Ureter (tissue), 1 donor: ENCODE measurements at regions not wholly inside any gene's neighbourhood (a gene's known extent, or its start where the extent isn't known, plus 50 kb on each side); places are given as distances from the start of the nearest gene placed in this dataset.
"Not testable (repeated sequence)": the region's sequence is repeated elsewhere in the genome, so short reads cannot be mapped to it uniquely, and the experiment has no call there.

ENCODE experiments used
- DNase-seq: peaks from one replicate; pipeline ENCODE4 v3.0.0-alpha.2; 2020; ENCODE audit warnings: low spot score
- donor health status: DM: yes; HTN: yes; CAD: no.

GRCh38 chr19:20388706-20389225, 176.8 kb downstream of the ZNF737 start:
- DNase-seq, result no peak

GRCh38 chr19:20385061-20385460, 180.5 kb downstream of the ZNF737 start:
- DNase-seq, result no peak

GRCh38 chr19:20371911-20372310, 193.7 kb downstream of the ZNF737 start:
- no peak for DNase-seq

GRCh38 chr19:20371304-20371703, 194.3 kb downstream of the ZNF737 start:
- DNase-seq, result not testable (repeated sequence)

GRCh38 chr19:20367811-20368294, 197.7 kb downstream of the ZNF737 start:
- no peak for DNase-seq

- no peak for DNase-seq
Observed at GRCh38 chr19:20365146-20365545, 198.1 kb downstream of the ZNF486 start.

- no peak for DNase-seq
Observed at GRCh38 chr19:20359933-20360720, 193.1 kb downstream of the ZNF486 start.

GRCh38 chr19:20358841-20359465, 191.9 kb downstream of the ZNF486 start:
- not testable (repeated sequence) for DNase-seq

GRCh38 chr19:20357921-20358320, 190.9 kb downstream of the ZNF486 start:
- DNase-seq, result no peak

GRCh38 chr19:20351244-20351643, 184.2 kb downstream of the ZNF486 start:
- DNase-seq, result no peak

GRCh38 chr19:20349206-20349605, 182.2 kb downstream of the ZNF486 start:
- DNase-seq, result no peak

GRCh38 chr19:20339444-20339843, 172.4 kb downstream of the ZNF486 start:
- DNase-seq, result no peak

- no peak for DNase-seq
Observed at GRCh38 chr19:20334760-20335159, 167.7 kb downstream of the ZNF486 start.

GRCh38 chr19:20333508-20333907, 166.5 kb downstream of the ZNF486 start:
- DNase-seq, result no peak

GRCh38 chr19:20325151-20325550, 158.1 kb downstream of the ZNF486 start:
- no peak for DNase-seq

GRCh38 chr19:20321139-20321763, 154.2 kb downstream of the ZNF486 start:
- DNase-seq, result no peak

- no peak for DNase-seq
Observed at GRCh38 chr19:20320191-20320590, 153.2 kb downstream of the ZNF486 start.

GRCh38 chr19:20318616-20319015, 151.6 kb downstream of the ZNF486 start:
- DNase-seq, result no peak

- no peak for DNase-seq
Observed at GRCh38 chr19:20315543-20315942, 148.5 kb downstream of the ZNF486 start.

- DNase-seq, result no peak
Observed at GRCh38 chr19:20313894-20314293, 146.9 kb downstream of the ZNF486 start.

- no peak for DNase-seq
Observed at GRCh38 chr19:20307127-20307526, 140.1 kb downstream of the ZNF486 start.

- not testable (repeated sequence) for DNase-seq
Observed at GRCh38 chr19:20296314-20296713, 129.3 kb downstream of the ZNF486 start.

GRCh38 chr19:20294181-20294580, 127.2 kb downstream of the ZNF486 start:
- DNase-seq, result no peak
